ENCODE measurements at regions not wholly inside any gene's neighbourhood (a gene's known extent, or its start where the extent isn't known, plus 50 kb on each side); places are given as distances from the start of the nearest gene placed in this dataset.

DNA sequence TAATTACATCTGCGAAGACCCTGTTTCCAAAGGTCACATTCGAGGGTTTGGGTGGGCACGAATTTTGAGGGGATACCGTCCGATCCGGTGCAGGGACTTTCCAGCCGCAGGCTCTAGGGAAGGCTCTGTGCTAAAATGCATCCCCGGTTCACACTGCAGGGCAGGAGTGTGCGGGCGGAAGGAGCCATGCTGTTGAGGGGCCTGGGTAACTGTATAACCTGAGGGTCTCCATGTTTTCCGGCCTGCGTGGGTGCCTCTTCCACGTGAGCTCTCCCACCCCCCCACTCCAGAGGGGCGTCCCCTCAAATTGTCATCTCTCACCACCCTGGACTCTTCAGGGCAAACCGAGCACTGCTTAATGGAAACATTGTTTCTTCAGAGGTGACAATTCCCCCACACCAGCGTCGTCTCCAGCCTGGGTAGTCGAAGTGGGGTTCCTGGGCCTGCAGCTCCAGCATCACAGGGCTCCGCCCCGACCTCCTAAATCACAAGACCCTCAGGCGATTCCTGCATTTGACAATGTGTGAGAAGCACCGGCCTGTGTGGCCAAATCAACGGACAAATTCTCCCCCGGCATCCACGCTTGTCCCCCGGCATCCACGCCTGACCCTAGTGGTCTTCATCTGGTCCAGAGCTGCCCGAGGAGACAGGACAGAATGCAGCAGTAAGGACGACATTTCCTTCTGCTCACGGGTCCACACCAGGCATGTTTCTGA lies 51.2 kb downstream of the FOXL3 start:
- no peak for DNase-seq (ENCODE audit: low read depth)

GRCh38 chr7:341841-342638 lies 52.1 kb downstream of the FOXL3 start:
- no peak for DNase-seq (ENCODE audit: low read depth)

- no peak for DNase-seq (ENCODE audit: low read depth)
Observed at GRCh38 chr7:342681-343216, 52.8 kb downstream of the FOXL3 start.

DNA sequence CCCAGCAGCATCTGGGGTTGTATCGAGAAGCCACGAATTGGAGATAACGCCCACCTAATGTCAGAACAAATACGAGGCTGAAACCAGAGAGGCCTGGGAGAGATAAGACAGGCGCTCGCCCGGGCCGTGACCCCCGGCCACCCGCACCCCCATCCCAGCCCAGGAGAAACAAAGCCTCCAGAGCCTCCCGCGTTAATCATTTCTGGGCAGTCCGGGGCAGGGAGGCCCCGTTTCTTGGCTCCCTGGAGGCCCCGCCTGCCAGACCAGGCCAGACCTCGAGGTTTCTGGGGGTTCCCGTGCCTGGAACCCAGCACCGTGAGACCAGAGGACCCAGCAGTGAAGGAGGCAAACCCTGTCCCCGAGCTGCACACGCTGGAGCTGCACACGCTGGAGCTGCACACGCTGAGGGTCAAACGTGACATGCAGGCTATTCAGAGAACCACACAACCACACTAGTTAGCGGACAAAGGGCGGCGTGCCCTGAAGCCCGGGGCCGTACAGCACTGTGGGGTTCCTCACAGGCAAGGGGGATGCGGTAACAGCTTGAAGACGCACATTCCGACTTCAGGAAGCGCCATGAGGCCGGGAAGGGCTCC lies 53.4 kb downstream of the FOXL3 start:
- DNase-seq (ENCODE audit: low read depth): no peak

- no peak for DNase-seq (ENCODE audit: low read depth)
Observed at GRCh38 chr7:343864-344607, 54.1 kb downstream of the FOXL3 start.

GRCh38 chr7:344608-344994 lies 54.6 kb downstream of the FOXL3 start:
- no peak for DNase-seq (ENCODE audit: low read depth)

DNA sequence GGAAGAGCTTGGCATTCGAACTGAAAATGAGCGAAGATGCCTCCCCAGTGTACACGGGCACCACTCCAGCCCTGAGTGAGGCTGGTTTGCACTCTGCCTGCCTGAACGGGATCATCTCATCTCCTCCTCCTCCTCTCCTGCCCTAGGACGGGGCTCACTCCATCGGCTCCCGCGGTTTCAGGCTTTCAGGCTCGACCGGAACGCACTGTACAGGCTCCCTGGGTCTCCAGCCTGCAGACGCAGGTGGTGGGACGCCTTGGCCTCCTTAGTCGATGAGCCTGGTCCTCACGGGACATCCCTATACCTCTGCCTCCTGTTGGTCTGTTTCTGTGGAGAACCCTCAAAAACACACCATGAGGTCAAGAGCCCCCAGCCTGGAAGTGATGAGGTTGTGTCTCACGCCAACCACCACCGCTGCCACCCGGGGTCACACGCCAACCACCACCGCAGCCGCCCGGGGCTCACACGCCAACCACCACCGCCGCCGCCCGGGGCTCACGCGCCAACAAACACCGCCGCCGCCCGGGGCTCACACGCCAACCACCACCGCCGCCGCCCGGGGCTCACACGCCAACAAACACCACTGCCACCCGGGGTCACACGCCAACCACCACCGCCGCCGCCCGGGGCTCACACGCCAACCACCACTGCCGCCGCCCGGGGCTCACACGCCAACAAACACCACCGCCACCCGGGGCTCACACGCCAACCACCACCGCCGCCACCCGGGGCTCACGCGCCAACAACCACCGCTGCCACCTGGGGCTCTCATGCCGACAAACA lies 56.3 kb downstream of the FOXL3 start:
- no peak for DNase-seq (ENCODE audit: low read depth)

GRCh38 chr7:347001-347590 lies 57.1 kb downstream of the FOXL3 start:
- DNase-seq (ENCODE audit: low read depth): no peak

GRCh38 chr7:347644-348479 lies 57.9 kb downstream of the FOXL3 start:
- DNase-seq (ENCODE audit: low read depth): no peak

DNA sequence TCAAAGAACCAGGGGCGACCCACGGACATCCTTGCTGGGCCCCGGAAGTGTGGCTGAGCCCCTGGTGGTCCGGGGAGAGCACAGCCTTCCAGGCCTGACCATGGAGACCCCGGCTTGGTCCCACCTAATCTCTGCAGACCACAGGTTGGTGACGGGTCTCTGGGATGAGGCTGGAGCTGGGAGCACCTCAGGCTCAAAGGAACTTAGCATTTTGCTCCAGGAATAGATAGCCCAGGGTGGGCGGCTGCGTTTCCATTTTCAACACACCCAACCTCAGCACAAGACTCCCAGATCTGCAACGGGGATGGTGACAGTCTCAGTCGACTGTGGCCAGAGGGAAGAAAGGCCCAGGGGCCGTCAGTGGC lies 58.5 kb downstream of the FOXL3 start:
- DNase-seq (ENCODE audit: low read depth): no peak

DNA sequence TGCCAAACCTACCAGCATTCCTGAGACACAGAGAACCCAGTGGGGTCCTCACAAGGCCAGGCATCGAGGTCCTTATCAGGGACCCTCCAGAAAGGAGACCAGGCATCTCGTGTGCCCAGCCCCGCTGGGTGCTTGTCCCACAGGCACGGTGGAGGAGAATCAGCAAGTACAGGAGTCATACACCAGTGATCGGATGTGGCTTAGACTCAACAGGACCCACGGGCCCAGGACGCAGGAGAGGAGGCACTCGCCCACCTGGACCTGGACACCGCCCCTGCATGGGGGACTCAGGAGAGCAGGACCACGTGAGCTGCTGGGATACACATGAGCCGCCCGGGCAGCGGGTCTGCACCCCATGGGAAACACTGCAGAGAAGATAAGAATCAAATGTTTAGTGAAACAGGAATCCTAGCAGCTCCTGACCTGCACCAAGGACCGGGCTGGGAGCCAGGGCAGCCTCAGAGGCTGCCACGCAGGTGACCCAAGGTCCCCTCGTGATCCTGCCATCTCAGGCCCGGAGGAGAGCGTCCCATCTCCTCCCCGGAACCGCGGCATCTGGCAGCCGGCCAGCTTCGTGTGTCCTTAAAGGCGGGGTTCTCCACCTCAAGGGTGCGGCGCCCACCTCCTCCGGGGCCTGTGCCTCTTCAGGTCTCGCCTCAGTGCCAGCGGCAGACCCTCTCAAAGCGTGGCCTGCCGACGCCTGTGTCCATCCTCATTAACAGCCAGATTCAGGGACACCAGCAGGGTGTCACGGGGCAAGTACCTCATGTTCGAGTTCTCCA lies 59.2 kb downstream of the FOXL3 start:
- DNase-seq (ENCODE audit: low read depth): no peak

- no peak for DNase-seq (ENCODE audit: low read depth)
Observed at GRCh38 chr7:351256-351655, 61.3 kb downstream of the FOXL3 start.

GRCh38 chr7:351681-352480 lies 61.9 kb downstream of the FOXL3 start:
- no peak for DNase-seq (ENCODE audit: low read depth)

DNA sequence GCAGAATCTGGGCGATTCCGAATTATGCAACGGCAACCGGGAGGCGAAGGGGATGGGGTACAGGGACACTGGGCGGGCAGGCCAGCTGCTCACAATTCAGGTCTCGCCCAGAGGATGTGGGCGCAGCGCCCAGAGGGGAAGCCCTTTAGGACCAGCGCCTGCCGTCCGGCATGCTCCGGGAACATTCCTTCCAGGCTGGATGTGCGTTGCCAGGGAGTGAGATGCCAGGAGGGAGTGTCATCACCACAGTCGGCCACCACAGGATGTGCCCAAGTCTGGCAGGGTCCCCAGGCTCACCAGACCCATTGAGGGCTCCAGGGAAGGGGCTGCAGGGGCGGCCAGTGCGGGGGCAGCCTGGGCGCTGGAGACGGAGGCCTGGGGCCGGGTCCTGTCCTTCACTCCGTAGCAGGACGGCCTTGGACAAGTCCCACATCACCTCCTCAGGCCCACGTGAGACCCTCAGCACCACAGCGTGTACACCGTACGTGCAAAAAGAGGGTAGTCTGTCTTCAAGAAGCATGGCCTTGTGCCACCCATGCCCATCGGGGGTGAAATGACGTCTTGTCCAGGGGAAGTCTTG lies 63.9 kb downstream of the FOXL3 start:
- no peak for DNase-seq (ENCODE audit: low read depth)

DNA sequence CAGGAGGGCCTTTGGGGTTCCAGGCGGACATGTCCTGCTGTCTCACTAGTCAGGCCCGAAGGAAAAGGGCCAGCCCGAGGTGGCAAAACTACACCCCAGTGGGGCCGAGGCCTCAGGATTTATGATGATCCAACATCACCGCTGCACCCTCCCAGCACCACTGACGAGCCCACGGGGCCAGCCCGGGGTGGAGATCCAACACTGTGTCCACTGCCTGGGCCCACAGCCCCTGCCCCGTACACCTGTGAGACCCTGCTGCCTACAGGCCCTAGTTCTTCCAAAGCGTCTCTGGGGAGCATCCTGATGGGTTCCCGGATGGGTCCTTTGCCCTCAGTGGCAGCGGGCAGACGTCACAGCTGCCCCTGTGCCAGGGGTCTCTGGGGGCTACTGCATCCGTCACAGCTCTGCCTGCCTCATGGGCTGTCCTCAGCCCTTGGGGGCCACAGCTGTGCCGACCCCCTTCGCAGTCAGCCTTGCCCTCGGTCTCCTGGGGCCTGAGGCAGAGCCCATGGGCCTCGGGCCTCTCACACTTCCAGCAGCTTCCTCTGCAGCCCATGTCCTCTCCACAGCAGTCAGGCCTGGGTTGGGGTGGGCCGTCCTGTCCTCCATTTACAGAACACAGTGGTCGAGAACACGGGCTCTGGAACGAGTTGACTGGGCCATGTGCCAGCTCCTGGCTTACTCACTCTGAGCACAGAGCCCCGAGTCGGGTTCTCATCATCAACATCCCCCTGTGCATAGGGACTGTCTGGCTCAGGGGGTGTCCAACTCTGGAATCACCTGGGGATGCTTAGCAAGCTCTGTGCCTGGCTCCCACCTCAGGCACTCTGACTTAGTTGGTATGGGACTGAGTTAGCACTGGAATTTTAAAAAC lies 64.9 kb downstream of the FOXL3 start:
- no peak for DNase-seq (ENCODE audit: low read depth)

- no peak for DNase-seq (ENCODE audit: low read depth)
Observed at GRCh38 chr7:355568-355967, 65.6 kb downstream of the FOXL3 start.

- no peak for DNase-seq (ENCODE audit: low read depth)
Observed at GRCh38 chr7:356087-356486, 66.1 kb downstream of the FOXL3 start.

Measured in renal cortical epithelial cell (primary cell).